Fibroblast of lung (primary cell): ENCODE measurements at regions not wholly inside any gene's neighbourhood (a gene's known extent, or its start where the extent isn't known, plus 50 kb on each side); places are given as distances from the start of the nearest gene placed in this dataset.

Experiments used
- DNase-seq, 2 donors: peaks; one replicate each; pipeline versions ENCODE4 v3.0.0 to v3.0.0-alpha.2; 2010; ENCODE audit warnings: low read depth in 2 of 2
- H2AFZ ChIP-seq: 2 replicates; pipeline ENCODE4 v1.5.1; 2012; ENCODE audit warnings: low read length, control low read depth, inconsistent platforms
- H3K27ac ChIP-seq: 2 replicates; pipeline ENCODE4 v1.5.1; 2011; ENCODE audit warnings: low read length, control low read depth; ENCODE audit not compliant: insufficient read depth
- H3K27me3 ChIP-seq: 2 replicates; pipeline ENCODE4 v1.5.1; 2011; ENCODE audit warnings: mild to moderate bottlenecking, low read length; ENCODE audit not compliant: control insufficient read depth, insufficient read depth
- H3K36me3 ChIP-seq: 2 replicates; pipeline ENCODE4 v1.5.1; 2011; ENCODE audit warnings: low read length; ENCODE audit not compliant: control insufficient read depth, insufficient read depth
- H3K4me1 ChIP-seq: 2 replicates; pipeline ENCODE4 v1.5.1; 2011; ENCODE audit warnings: low read length; ENCODE audit not compliant: control insufficient read depth, insufficient read depth; ENCODE audit errors: extremely low read depth
- H3K4me2 ChIP-seq: 2 replicates; pipeline ENCODE4 v1.5.1; 2011; ENCODE audit warnings: low read length, control low read depth; ENCODE audit not compliant: insufficient read depth; ENCODE audit errors: extremely low read depth
- H3K4me3 ChIP-seq, 4 experiments: fragments of 200-600 bp in 1 of 4; sonication (generic) in 1 of 4; replicated peaks in 1 of 4; 2 replicates each; pipeline ENCODE4 v1.5.1; 2011 to 2016; ENCODE audit warnings: low read length in 4 of 4, low read depth in 3 of 4, mild to moderate bottlenecking in 3 of 4, control low read depth in 2 of 4, inconsistent platforms in 1 of 4, mixed read lengths in 1 of 4; ENCODE audit not compliant: insufficient read depth in 1 of 4; ENCODE audit errors: control extremely low read depth in 1 of 4
- H3K79me2 ChIP-seq: 2 replicates; pipeline ENCODE4 v1.5.1; 2012; ENCODE audit warnings: mild to moderate bottlenecking, low read length, inconsistent platforms; ENCODE audit not compliant: control insufficient read depth, insufficient read depth
- H3K9ac ChIP-seq: 2 replicates; pipeline ENCODE4 v1.5.1; 2011; ENCODE audit warnings: mild to moderate bottlenecking, low read length, control low read depth; ENCODE audit not compliant: insufficient read depth
- H3K9me3 ChIP-seq: 2 replicates; pipeline ENCODE4 v1.5.1; 2012; ENCODE audit warnings: low read depth, low read length; ENCODE audit not compliant: control insufficient read depth, insufficient read depth
- H4K20me1 ChIP-seq: 2 replicates; pipeline ENCODE4 v1.5.1; 2011; ENCODE audit warnings: low read length; ENCODE audit not compliant: control insufficient read depth, insufficient read depth; ENCODE audit errors: extremely low read depth
- EZH2 ChIP-seq: IDR thresholded peaks from 2 replicates; pipeline ENCODE4 v1.5.1; 2012; ENCODE audit warnings: low read length, control low read depth, mild to moderate bottlenecking; ENCODE audit errors: missing control alignments
- TF ChIP-seq, protein P1 (sequence below), 2 donors: IDR thresholded peaks in 1 of 2; conservative IDR thresholded peaks in 1 of 2; 1 replicate in 1 of 2; 2 replicates in 1 of 2; pipeline ENCODE4 v1.5.1; 2011 to 2012; ENCODE audit warnings: low read length in 2 of 2, control low read depth in 1 of 2, inconsistent platforms in 1 of 2, low read depth in 1 of 2, mild to moderate bottlenecking in 1 of 2

DNA sequence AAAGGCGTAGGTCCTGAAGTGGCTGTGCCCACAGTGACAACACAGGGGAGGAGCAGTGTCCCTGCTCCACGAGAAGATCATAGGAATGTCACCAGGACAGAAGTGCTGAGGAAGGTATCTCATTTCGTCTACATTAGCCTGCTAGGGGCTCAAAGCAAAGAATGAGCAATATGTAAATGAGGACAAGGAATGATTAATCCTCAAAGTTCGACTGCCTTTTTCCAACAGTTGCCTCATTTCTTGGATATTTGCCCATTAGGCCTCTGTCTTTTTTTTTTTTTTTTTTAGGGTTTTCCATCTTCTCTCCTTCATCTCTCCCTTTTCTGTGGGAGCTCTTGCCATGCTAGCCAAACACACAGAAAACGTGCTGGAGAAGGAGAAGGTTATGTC lies 105.2 kb upstream of the ARHGAP28 start:
- TF ChIP-seq, protein P1, sequence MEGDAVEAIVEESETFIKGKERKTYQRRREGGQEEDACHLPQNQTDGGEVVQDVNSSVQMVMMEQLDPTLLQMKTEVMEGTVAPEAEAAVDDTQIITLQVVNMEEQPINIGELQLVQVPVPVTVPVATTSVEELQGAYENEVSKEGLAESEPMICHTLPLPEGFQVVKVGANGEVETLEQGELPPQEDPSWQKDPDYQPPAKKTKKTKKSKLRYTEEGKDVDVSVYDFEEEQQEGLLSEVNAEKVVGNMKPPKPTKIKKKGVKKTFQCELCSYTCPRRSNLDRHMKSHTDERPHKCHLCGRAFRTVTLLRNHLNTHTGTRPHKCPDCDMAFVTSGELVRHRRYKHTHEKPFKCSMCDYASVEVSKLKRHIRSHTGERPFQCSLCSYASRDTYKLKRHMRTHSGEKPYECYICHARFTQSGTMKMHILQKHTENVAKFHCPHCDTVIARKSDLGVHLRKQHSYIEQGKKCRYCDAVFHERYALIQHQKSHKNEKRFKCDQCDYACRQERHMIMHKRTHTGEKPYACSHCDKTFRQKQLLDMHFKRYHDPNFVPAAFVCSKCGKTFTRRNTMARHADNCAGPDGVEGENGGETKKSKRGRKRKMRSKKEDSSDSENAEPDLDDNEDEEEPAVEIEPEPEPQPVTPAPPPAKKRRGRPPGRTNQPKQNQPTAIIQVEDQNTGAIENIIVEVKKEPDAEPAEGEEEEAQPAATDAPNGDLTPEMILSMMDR (conservative IDR thresholded peaks at IDR 0.05 in 1 of 2, IDR thresholded peaks at IDR 0.05 in 1 of 2; ENCODE audit: low read depth in 1 of 2, low read length in 2 of 2) = no peak
- no peak for TF ChIP-seq EZH2
- H4K20me1 ChIP-seq = no peaks in the 10 kb centered on the region
- no peak overlapping the region for H3K4me2 ChIP-seq
- H3K36me3 ChIP-seq = no peaks in the 10 kb centered on the region
- peak overlapping the region; percentile 7 for H3K27ac ChIP-seq
- H3K4me3 ChIP-seq = no peak overlapping the region
- H3K4me1 ChIP-seq = peaks cover 3% of the 10 kb centered on the region
- H3K9ac ChIP-seq = no peak overlapping the region
- H2AFZ ChIP-seq = no peak overlapping the region
- no peaks in the 10 kb centered on the region for H3K9me3 ChIP-seq
- H3K79me2 ChIP-seq = no peaks in the 10 kb centered on the region
- no peaks in the 10 kb centered on the region for H3K27me3 ChIP-seq
- peak; percentile 81 to 87 for DNase-seq

DNA sequence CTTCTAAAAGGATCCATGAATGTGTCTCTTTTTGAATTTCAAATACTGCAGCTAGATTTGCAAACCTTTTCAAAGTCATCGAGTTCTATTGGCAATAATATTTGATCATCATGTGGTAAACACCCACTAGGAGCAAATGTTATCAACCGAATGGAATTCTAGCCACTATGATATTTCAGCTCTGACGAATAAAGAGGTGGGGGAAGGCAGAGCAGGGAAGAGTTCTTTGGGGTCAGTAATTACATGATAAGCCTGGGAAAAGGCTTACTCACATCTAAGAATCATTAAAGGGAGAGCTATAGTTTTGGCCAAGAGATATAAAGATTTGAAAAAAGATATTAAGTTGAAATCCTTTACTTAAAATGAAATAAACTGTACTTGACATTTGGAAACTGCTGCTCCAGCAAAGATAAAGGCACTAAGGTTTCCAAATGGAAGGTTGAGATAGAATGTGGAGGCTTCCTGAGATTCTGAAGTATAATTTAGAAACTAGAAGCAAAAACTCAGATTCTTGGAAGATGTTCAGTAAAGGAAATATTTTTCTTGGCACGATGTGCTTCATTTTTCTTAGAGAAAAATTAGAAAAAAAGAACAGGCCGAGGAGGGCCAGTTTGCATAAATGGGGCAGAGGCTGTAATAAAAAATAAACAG lies 104.7 kb upstream of the ARHGAP28 start:
- no peak overlapping the region for H2AFZ ChIP-seq
- H3K4me1 ChIP-seq = peaks cover 3% of the 10 kb centered on the region
- H4K20me1 ChIP-seq = no peaks in the 10 kb centered on the region
- no peak overlapping the region for H3K9ac ChIP-seq
- no peaks in the 10 kb centered on the region for H3K36me3 ChIP-seq
- peak overlapping the region; percentile 7 for H3K27ac ChIP-seq
- DNase-seq = peak; percentile 81 to 86
- H3K4me3 ChIP-seq = peak overlapping the region in 1 of 4 experiments; percentile 0
- TF ChIP-seq, protein P1 (conservative IDR thresholded peaks at IDR 0.05 in 1 of 2, IDR thresholded peaks at IDR 0.05 in 1 of 2; ENCODE audit: low read depth in 1 of 2, low read length in 2 of 2) = no peak
- no peak for TF ChIP-seq EZH2
- no peaks in the 10 kb centered on the region for H3K27me3 ChIP-seq
- H3K9me3 ChIP-seq = no peaks in the 10 kb centered on the region
- H3K4me2 ChIP-seq = peak overlapping the region; percentile 40
- H3K79me2 ChIP-seq = no peaks in the 10 kb centered on the region

DNA sequence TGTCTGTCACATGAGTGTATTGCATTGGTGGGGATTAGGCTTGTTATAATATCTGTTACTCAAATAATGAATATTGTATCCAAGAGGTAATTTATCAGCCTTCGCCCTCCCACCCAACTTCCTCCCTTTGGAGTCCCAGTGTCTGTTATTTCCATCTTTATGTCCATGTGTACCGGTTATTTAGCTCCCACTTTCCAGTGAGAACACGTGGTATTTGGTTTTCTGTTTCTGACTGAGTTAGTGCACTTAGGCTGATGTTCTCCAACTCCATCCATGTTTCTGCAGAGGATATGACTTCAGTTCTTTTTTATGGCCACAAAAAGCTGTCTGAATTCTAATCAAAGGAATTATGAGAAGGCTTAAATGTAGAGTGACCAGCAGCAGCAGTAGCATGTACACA lies 104.0 kb upstream of the ARHGAP28 start:
- no peak overlapping the region for H3K9ac ChIP-seq
- H3K36me3 ChIP-seq = no peaks in the 10 kb centered on the region
- no peak overlapping the region for H3K27ac ChIP-seq
- H3K4me2 ChIP-seq = no peak overlapping the region
- no peak for TF ChIP-seq EZH2
- TF ChIP-seq, protein P1 (conservative IDR thresholded peaks at IDR 0.05 in 1 of 2, IDR thresholded peaks at IDR 0.05 in 1 of 2; ENCODE audit: low read depth in 1 of 2, low read length in 2 of 2) = no peak
- peak in 1 of 2 donors; percentile 23 for DNase-seq
- H2AFZ ChIP-seq = no peak overlapping the region
- no peaks in the 10 kb centered on the region for H3K27me3 ChIP-seq
- no peaks in the 10 kb centered on the region for H4K20me1 ChIP-seq
- H3K4me1 ChIP-seq = peaks cover 3% of the 10 kb centered on the region
- no peak overlapping the region for H3K4me3 ChIP-seq
- no peaks in the 10 kb centered on the region for H3K9me3 ChIP-seq
- H3K79me2 ChIP-seq = no peaks in the 10 kb centered on the region
